Esophagus squamous epithelium (tissue), 4 donors: ENCODE measurements at regions not wholly inside any gene's neighbourhood (a gene's known extent, or its start where the extent isn't known, plus 50 kb on each side); places are given as distances from the start of the nearest gene placed in this dataset.

ENCODE experiments used
- CTCF ChIP-seq, 6 experiments: fragments of 450-650 bp in 4 of 6; fragments of 200-600 bp in 2 of 6; sonication (generic) in 2 of 6; IDR thresholded peaks; one replicate each; pipeline ENCODE4 v1.5.1; 2016 to 2019; ENCODE audit warnings: antibody characterized with exemption in 6 of 6, mild to moderate bottlenecking in 4 of 6, moderate library complexity in 4 of 6
- POLR2A ChIP-seq, 4 donors: fragments of 450-650 bp; IDR thresholded peaks; one replicate each; pipeline ENCODE4 v1.6.1; 2017; ENCODE audit warnings: antibody characterized with exemption in 4 of 4, mild to moderate bottlenecking in 4 of 4, moderate library complexity in 3 of 4

DNA sequence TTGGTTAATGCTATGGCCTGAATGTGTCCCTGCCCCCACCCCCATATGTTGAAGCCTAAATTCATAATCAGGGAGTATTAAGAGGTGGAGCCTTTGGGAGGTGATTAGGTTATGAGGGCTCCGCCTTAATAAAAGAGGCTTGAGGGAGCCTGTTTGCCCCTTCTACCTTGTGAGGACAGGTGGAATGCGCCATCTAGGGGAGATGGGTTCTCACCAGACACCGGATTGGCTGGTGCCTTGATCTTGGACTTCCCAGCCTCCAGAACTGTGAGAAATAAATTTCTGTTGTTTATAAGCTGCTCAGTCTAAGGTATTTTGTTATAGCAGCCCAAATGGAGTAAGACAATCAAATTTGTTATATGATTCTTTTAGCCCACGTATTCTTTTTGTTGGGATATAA is 148.3 kb downstream of the PTCSC3 start:
- TF ChIP-seq CTCF (IDR thresholded peaks at IDR 0.05) (no peak), POLR2A (IDR thresholded peaks at IDR 0.05) (no peak)
